Loucy (cell line): ENCODE measurements at regions not wholly inside any gene's neighbourhood (a gene's known extent, or its start where the extent isn't known, plus 50 kb on each side); places are given as distances from the start of the nearest gene placed in this dataset.

Experiments used
- H2AFZ ChIP-seq: fragments of 200-600 bp; sonication (generic); 2 replicates; pipeline ENCODE4 v1.6.0; 2016; ENCODE audit warnings: antibody characterized with exemption, mild to moderate bottlenecking, low read length, moderate library complexity
- H3F3A ChIP-seq: fragments of 200-600 bp; 2 replicates; pipeline ENCODE4 v1.6.0; 2016; ENCODE audit warnings: antibody characterized with exemption, low read depth, mild to moderate bottlenecking
- H3K27me3 ChIP-seq: fragments of 200-600 bp; sonication (generic); 2 replicates; pipeline ENCODE4 v1.6.1; 2014; ENCODE audit warnings: low read length, mild to moderate bottlenecking; ENCODE audit not compliant: insufficient read depth, poor library complexity, severe bottlenecking
- H3K36me3 ChIP-seq: fragments of 200-600 bp; sonication (generic); 2 replicates; pipeline ENCODE4 v1.6.1; 2016; ENCODE audit warnings: low read length; ENCODE audit not compliant: insufficient read depth
- H3K4me1 ChIP-seq: fragments of 200-600 bp; sonication (generic); 2 replicates; pipeline ENCODE4 v1.5.1; 2014; ENCODE audit warnings: low read length, mild to moderate bottlenecking; ENCODE audit not compliant: insufficient read depth, poor library complexity, severe bottlenecking
- H3K4me2 ChIP-seq: fragments of 200-600 bp; sonication (generic); 2 replicates; pipeline ENCODE4 v1.6.0; 2014; ENCODE audit warnings: antibody characterized with exemption, low read length, low read depth, mild to moderate bottlenecking; ENCODE audit not compliant: poor library complexity, severe bottlenecking
- H3K4me3 ChIP-seq: fragments of 200-600 bp; sonication (generic); 2 replicates; pipeline ENCODE4 v1.5.1; 2014; ENCODE audit warnings: low read length, mild to moderate bottlenecking, mixed read lengths; ENCODE audit not compliant: poor library complexity, severe bottlenecking
- H3K79me2 ChIP-seq: fragments of 200-600 bp; sonication (generic); 2 replicates; pipeline ENCODE4 v1.6.1; 2014; ENCODE audit warnings: low read length; ENCODE audit not compliant: insufficient read depth
- H3K9ac ChIP-seq: fragments of 200-600 bp; sonication (generic); 2 replicates; pipeline ENCODE4 v1.6.0; 2014; ENCODE audit warnings: mild to moderate bottlenecking, low read depth, low read length, moderate library complexity; ENCODE audit not compliant: poor library complexity, severe bottlenecking
- H3K9me2 ChIP-seq: fragments of 200-600 bp; sonication (generic); replicated peaks from 2 replicates; pipeline ENCODE4 v1.6.1; 2016; ENCODE audit warnings: low read depth, low read length, mixed read lengths
- H3K9me3 ChIP-seq: fragments of 200-600 bp; sonication (generic); 2 replicates; pipeline ENCODE4 v1.6.1; 2014; ENCODE audit warnings: mild to moderate bottlenecking, antibody characterized with exemption, low read length, low read depth; ENCODE audit not compliant: insufficient read depth
- H4K20me1 ChIP-seq: fragments of 200-600 bp; sonication (generic); 2 replicates; pipeline ENCODE4 v1.6.0; 2014; ENCODE audit warnings: antibody characterized with exemption, low read length, mild to moderate bottlenecking; ENCODE audit not compliant: insufficient read depth, poor library complexity, severe bottlenecking
- EZH2phosphoT487 ChIP-seq: fragments of 200-600 bp; IDR thresholded peaks from 2 replicates; pipeline ENCODE4 v1.6.1; 2018; ENCODE audit warnings: antibody characterized with exemption, mild to moderate bottlenecking, moderate library complexity, borderline replicate concordance
- TF ChIP-seq, protein P1 (sequence below): fragments of 200-600 bp; sonication (generic); conservative IDR thresholded peaks from 2 replicates; pipeline ENCODE4 v1.5.1; 2014; ENCODE audit warnings: mild to moderate bottlenecking, antibody characterized with exemption, low read length

- no peaks in the 10 kb centered on the region for H3K79me2 ChIP-seq
- no peaks in the 10 kb centered on the region for H3K36me3 ChIP-seq
- H2AFZ ChIP-seq, result no peak overlapping the region
- no peak overlapping the region for H3K4me3 ChIP-seq
- no peak for TF ChIP-seq EZH2phosphoT487
- TF ChIP-seq, protein P1, sequence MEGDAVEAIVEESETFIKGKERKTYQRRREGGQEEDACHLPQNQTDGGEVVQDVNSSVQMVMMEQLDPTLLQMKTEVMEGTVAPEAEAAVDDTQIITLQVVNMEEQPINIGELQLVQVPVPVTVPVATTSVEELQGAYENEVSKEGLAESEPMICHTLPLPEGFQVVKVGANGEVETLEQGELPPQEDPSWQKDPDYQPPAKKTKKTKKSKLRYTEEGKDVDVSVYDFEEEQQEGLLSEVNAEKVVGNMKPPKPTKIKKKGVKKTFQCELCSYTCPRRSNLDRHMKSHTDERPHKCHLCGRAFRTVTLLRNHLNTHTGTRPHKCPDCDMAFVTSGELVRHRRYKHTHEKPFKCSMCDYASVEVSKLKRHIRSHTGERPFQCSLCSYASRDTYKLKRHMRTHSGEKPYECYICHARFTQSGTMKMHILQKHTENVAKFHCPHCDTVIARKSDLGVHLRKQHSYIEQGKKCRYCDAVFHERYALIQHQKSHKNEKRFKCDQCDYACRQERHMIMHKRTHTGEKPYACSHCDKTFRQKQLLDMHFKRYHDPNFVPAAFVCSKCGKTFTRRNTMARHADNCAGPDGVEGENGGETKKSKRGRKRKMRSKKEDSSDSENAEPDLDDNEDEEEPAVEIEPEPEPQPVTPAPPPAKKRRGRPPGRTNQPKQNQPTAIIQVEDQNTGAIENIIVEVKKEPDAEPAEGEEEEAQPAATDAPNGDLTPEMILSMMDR, result no peak
- no peaks in the 10 kb centered on the region for H3K9me2 ChIP-seq
- no peaks in the 10 kb centered on the region for H4K20me1 ChIP-seq
- no peaks in the 10 kb centered on the region for H3F3A ChIP-seq
- no peaks in the 10 kb centered on the region for H3K9me3 ChIP-seq
- no peaks in the 10 kb centered on the region for H3K4me1 ChIP-seq
- no peaks in the 10 kb centered on the region for H3K27me3 ChIP-seq
- H3K9ac ChIP-seq, result no peak overlapping the region
- H3K4me2 ChIP-seq, result no peak overlapping the region
Observed at GRCh38 chr7:115240242-115240641, 318.3 kb downstream of the MDFIC start.

- H3K9me2 ChIP-seq, result no peaks in the 10 kb centered on the region
- TF ChIP-seq, protein P1, result no peak
- no peak for TF ChIP-seq EZH2phosphoT487
- H4K20me1 ChIP-seq, result no peaks in the 10 kb centered on the region
- H3K9me3 ChIP-seq, result no peaks in the 10 kb centered on the region
- H3K4me3 ChIP-seq, result no peak overlapping the region
- no peaks in the 10 kb centered on the region for H3K27me3 ChIP-seq
- H3F3A ChIP-seq, result no peaks in the 10 kb centered on the region
- H3K79me2 ChIP-seq, result no peaks in the 10 kb centered on the region
- H3K4me2 ChIP-seq, result no peak overlapping the region
- H3K9ac ChIP-seq, result no peak overlapping the region
- H3K36me3 ChIP-seq, result no peaks in the 10 kb centered on the region
- no peaks in the 10 kb centered on the region for H3K4me1 ChIP-seq
- H2AFZ ChIP-seq, result no peak overlapping the region
Observed at GRCh38 chr7:115235075-115235474, 313.2 kb downstream of the MDFIC start.

DNA sequence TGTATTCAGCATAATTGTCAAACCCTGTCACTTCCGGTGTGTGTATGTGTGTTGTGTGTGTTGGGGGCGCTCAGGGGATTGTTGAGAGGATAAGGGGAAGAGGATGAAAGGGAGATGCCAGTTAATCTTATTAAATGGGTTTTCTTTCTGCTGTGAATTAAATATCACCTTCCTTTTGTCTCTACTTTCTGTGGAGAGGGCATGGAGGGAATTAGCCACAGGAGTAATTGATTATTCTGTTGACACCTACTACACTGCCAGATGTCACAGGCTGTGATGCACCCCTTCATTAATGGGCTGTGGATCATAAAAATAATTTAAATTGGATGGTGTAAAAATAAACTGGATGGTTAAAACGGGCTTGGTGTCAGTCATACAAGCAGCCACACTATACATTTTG lies 311.9 kb downstream of the MDFIC start:
- no peak for TF ChIP-seq EZH2phosphoT487
- Histone ChIP-seq H4K20me1 (no peaks in the 10 kb centered on the region), H3K4me1 (no peaks in the 10 kb centered on the region), H3F3A (no peaks in the 10 kb centered on the region), H3K9me2 (no peaks in the 10 kb centered on the region), H3K79me2 (no peaks in the 10 kb centered on the region), H2AFZ (no peak overlapping the region), H3K4me2 (no peak overlapping the region), H3K4me3 (no peak overlapping the region), H3K9me3 (no peaks in the 10 kb centered on the region), H3K27me3 (no peaks in the 10 kb centered on the region), H3K36me3 (no peaks in the 10 kb centered on the region), H3K9ac (no peak overlapping the region)

DNA sequence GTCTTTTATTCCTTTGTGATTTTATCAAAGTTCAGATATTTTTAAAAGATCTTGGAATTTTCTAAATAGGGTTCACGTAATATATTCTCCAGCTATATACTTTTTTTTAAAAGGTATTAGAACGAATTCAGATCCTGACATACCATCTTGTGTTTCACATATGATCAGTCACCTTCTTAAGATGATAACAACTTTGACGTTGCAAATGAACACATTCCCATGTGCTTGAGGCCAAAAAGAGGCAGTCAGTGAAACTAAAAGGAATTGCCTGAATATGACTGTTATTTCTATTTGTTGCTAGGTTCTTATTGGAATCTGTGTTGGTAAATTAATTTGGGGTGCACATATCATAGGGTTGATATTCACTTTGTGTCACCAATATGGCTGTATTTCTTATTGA lies 310.1 kb downstream of the MDFIC start:
- Histone ChIP-seq H3K27me3 (no peaks in the 10 kb centered on the region), H3K79me2 (no peaks in the 10 kb centered on the region), H3K4me3 (no peak overlapping the region), H3K4me2 (no peak overlapping the region), H3K36me3 (no peaks in the 10 kb centered on the region), H3K4me1 (no peaks in the 10 kb centered on the region), H3K9me3 (no peaks in the 10 kb centered on the region), H3K9ac (no peak overlapping the region), H3F3A (no peaks in the 10 kb centered on the region), H3K9me2 (no peaks in the 10 kb centered on the region), H4K20me1 (no peaks in the 10 kb centered on the region), H2AFZ (no peak overlapping the region)
- TF ChIP-seq, protein P1, result no peak
- no peak for TF ChIP-seq EZH2phosphoT487
